Left lung (tissue), 4 donors: ENCODE measurements at regions not wholly inside any gene's neighbourhood (a gene's known extent, or its start where the extent isn't known, plus 50 kb on each side); places are given as distances from the start of the nearest gene placed in this dataset.

Source experiments
- ATAC-seq: fragments of 200-7000 bp; cut with Tn5 transposase; one replicate; pipeline ENCODE4 v1.9.1; 2020; ENCODE audit warnings: moderate library complexity
- DNase-seq, 4 donors: peaks; one replicate each; pipeline ENCODE4 v3.0.0-alpha.2; 2013 to 2020
- H3K27ac ChIP-seq, 2 donors: fragments of 200-600 bp; sonication (generic) in 1 of 2; one replicate each; pipeline versions ENCODE4 v1.5.0 to v1.8.0; 2020 to 2021
- H3K27me3 ChIP-seq, 2 donors: fragments of 200-600 bp; sonication (generic) in 1 of 2; one replicate each; pipeline versions ENCODE4 v1.5.0 to v1.8.0; 2020 to 2021
- H3K36me3 ChIP-seq, 2 donors: fragments of 200-600 bp; sonication (generic) in 1 of 2; one replicate each; pipeline versions ENCODE4 v1.5.0 to v1.8.0; 2020 to 2021
- H3K4me1 ChIP-seq, 2 donors: fragments of 200-600 bp; one replicate each; pipeline ENCODE4 v1.8.0; 2021
- H3K4me3 ChIP-seq, 2 donors: fragments of 200-600 bp; sonication (generic) in 1 of 2; one replicate each; pipeline versions ENCODE4 v1.5.0 to v1.8.0; 2020 to 2021; ENCODE audit warnings: mild to moderate bottlenecking in 1 of 2
- H3K9me3 ChIP-seq, 2 donors: fragments of 200-600 bp; sonication (generic) in 1 of 2; one replicate each; pipeline versions ENCODE4 v1.5.0 to v1.8.0; 2020 to 2021
- intact Hi-C, 2 donors: fragments of 100-400 bp; cut with DNase I; formaldehyde crosslinking; loops; one replicate each; pipeline versions ENCODE4 v1.11.2 to v1.14.2; 2022
- TF ChIP-seq, protein P1 (sequence below), 2 donors: fragments of 200-600 bp; sonication (generic) in 1 of 2; IDR thresholded peaks; one replicate each; pipeline versions ENCODE4 v1.5.0 to v1.8.0; 2021; ENCODE audit warnings: antibody characterized with exemption in 2 of 2
- donor health status: DM: no; HTN: yes; CAD: no.
- donor health status: DM: no; HTN: no; CAD: no.

- DNase-seq (no peak), ATAC-seq (no peak)
- Histone ChIP-seq H3K27me3 (no peaks in the 10 kb centered on the region), H3K4me1 (no peaks in the 10 kb centered on the region), H3K9me3 (no peaks in the 10 kb centered on the region), H3K4me3 (no peak overlapping the region), H3K27ac (no peak overlapping the region), H3K36me3 (no peaks in the 10 kb centered on the region)
- TF ChIP-seq, protein P1, sequence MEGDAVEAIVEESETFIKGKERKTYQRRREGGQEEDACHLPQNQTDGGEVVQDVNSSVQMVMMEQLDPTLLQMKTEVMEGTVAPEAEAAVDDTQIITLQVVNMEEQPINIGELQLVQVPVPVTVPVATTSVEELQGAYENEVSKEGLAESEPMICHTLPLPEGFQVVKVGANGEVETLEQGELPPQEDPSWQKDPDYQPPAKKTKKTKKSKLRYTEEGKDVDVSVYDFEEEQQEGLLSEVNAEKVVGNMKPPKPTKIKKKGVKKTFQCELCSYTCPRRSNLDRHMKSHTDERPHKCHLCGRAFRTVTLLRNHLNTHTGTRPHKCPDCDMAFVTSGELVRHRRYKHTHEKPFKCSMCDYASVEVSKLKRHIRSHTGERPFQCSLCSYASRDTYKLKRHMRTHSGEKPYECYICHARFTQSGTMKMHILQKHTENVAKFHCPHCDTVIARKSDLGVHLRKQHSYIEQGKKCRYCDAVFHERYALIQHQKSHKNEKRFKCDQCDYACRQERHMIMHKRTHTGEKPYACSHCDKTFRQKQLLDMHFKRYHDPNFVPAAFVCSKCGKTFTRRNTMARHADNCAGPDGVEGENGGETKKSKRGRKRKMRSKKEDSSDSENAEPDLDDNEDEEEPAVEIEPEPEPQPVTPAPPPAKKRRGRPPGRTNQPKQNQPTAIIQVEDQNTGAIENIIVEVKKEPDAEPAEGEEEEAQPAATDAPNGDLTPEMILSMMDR (IDR thresholded peaks at IDR 0.05): no peak
- intact Hi-C loops: no loop called here
Measured at GRCh38 chr2:601387-601698, 75.9 kb downstream of the TMEM18 start.

DNA sequence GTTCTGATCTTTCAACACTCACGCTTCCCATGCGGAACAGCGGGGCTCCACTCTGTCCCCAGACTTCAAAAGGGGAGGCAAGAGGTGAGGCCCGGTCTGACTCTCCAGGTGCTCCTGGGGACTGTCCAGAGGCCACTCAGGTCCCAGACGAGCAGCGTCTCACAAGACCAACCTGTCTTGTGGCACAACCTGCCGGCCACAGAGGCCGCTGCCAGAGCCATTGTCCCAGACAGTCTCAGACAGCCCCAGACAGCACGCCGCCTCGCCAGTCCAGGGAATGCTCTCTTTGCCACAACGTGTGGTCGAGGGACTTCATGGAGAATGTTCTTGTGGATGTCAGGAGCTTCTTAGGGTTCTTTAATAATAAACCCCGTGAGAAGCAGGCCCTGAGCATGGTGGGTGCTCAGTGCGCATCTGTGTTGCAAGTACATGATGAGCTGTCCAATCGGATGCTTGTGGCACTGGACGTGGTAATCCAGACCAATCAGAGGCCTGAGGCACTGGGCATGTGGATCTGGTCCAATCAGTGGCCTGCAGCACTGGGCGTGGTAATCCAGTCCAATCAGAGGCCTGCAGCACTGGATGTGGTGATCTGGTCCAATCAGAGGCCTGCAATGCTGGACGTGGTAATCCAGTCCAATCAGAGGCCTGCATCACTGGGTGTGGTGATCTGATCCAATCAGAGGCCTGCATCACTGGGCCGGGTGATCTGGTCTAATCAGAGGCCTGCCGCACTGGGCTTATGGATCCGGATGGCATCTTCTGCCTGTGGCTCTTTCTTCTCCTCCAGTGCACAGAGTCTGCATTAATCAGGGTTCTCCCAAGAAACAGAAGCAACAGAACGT is 76.4 kb downstream of the TMEM18 start:
- TF ChIP-seq, protein P1 (IDR thresholded peaks at IDR 0.05): no peak
- intact Hi-C loops: no loop called here
- Histone ChIP-seq H3K4me1 (no peaks in the 10 kb centered on the region), H3K27ac (no peak overlapping the region), H3K4me3 (no peak overlapping the region), H3K9me3 (no peaks in the 10 kb centered on the region), H3K36me3 (no peaks in the 10 kb centered on the region), H3K27me3 (no peaks in the 10 kb centered on the region)
- ATAC-seq (no peak), DNase-seq (no peak)

- Histone ChIP-seq H3K36me3 (no peaks in the 10 kb centered on the region), H3K27me3 (no peaks in the 10 kb centered on the region), H3K27ac (no peak overlapping the region), H3K9me3 (no peaks in the 10 kb centered on the region), H3K4me3 (no peak overlapping the region), H3K4me1 (no peaks in the 10 kb centered on the region)
- TF ChIP-seq, protein P1 (IDR thresholded peaks at IDR 0.05): no peak
- no peak for DNase-seq
- intact Hi-C loops: no loop called here
- no peak for ATAC-seq
Measured at GRCh38 chr2:599601-600000, 77.6 kb downstream of the TMEM18 start.

DNA sequence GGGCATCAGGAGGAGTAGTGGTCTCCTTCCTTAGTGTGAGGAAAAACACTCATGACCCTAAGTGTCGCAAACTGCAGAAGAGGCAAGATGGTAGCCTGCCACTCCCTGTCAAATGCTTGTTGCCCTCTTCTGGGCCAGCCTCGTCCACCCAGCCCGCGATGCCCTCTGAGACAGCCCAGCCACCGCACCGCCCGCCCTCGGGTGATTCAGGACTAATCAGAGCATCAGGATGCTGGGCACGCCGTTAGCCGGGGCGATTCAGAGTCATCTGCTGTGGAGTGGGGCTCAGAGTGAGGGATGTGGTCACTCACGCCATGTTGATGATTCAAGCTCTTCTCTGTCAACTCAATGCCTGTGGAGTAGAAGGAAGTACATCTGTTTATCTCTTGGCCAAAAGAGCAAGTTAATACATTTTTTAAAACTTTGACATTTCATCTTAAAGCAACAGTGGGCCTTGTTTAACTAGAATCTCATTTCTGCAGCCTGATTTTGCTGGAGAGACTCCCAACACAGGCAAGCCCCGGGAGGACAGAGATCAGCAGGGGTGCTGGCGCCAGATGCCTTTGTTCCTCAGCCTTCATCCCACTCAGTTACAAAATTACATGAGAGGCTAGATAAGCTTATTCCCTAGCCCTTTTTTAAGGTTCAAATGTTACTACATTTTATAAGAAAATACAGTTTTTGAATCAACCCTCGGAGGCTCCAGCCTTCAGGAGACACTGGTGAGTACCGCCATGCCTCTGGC is 79.0 kb downstream of the TMEM18 start:
- no peak for ATAC-seq
- Histone ChIP-seq H3K4me1 (no peaks in the 10 kb centered on the region), H3K4me3 (no peak overlapping the region), H3K27ac (no peak overlapping the region), H3K27me3 (no peaks in the 10 kb centered on the region), H3K36me3 (no peaks in the 10 kb centered on the region), H3K9me3 (no peaks in the 10 kb centered on the region)
- DNase-seq: no peak
- TF ChIP-seq, protein P1 (IDR thresholded peaks at IDR 0.05): no peak
- intact Hi-C loops: no loop called here

GRCh38 chr2:595831-596592 is 81.2 kb downstream of the TMEM18 start:
- no peaks in the 10 kb centered on the region for H3K4me1 ChIP-seq
- TF ChIP-seq, protein P1 (IDR thresholded peaks at IDR 0.05): no peak
- no peak overlapping the region for H3K27ac ChIP-seq
- no peak for ATAC-seq
- intact Hi-C loops: no loop called here
- H3K4me3 ChIP-seq: no peak overlapping the region
- H3K36me3 ChIP-seq: no peaks in the 10 kb centered on the region
- no peaks in the 10 kb centered on the region for H3K27me3 ChIP-seq
- no peaks in the 10 kb centered on the region for H3K9me3 ChIP-seq
- DNase-seq: no peak
